Stimulated activated naive CD8-positive, alpha-beta T cell treated with anti-CD3 and anti-CD28 coated beads, Interleukin-15, amount 100 ng/mL, for 72 hours (primary cell): ENCODE measurements at regions not wholly inside any gene's neighbourhood (a gene's known extent, or its start where the extent isn't known, plus 50 kb on each side); places are given as distances from the start of the nearest gene placed in this dataset.

Experiments used
- ATAC-seq: fragments of 150-1000 bp; cut with Tn5 transposase; 2 replicates; pipeline ENCODE4 v1.10.0; 2021; ENCODE audit warnings: mild to moderate bottlenecking, moderate library complexity
- DNase-seq, 2 donors: peaks; one replicate each; pipeline ENCODE4 v3.0.0; 2021 to 2022
- H3K27ac Mint-ChIP-seq, 2 donors: one replicate each; pipeline ENCODE4 v1.8.0; 2022; ENCODE audit warnings: mild to moderate bottlenecking in 2 of 2, mixed read lengths in 2 of 2, moderate library complexity in 2 of 2
- H3K27me3 Mint-ChIP-seq: one replicate; pipeline ENCODE4 v1.8.0; 2022; ENCODE audit warnings: mixed read lengths
- H3K4me1 Mint-ChIP-seq: one replicate; pipeline ENCODE4 v1.8.0; 2022; ENCODE audit warnings: mild to moderate bottlenecking, mixed read lengths
- H3K4me3 Mint-ChIP-seq, 2 donors: one replicate each; pipeline ENCODE4 v1.8.0; 2022; ENCODE audit warnings: mild to moderate bottlenecking in 2 of 2, mixed read lengths in 2 of 2, moderate library complexity in 1 of 2
- H3K9me3 Mint-ChIP-seq, 2 donors: one replicate each; pipeline ENCODE4 v1.8.0; 2022; ENCODE audit warnings: mixed read lengths in 2 of 2

GRCh38 chr21:17416139-17416538 is 96.7 kb upstream of the CXADR start:
- ATAC-seq = no peak
- Mint-ChIP-seq H3K4me1 (no peaks in the 10 kb centered on the region), H3K9me3 (no peaks in the 10 kb centered on the region), H3K27me3 (no peaks in the 10 kb centered on the region), H3K4me3 (no peak overlapping the region), H3K27ac (no peak overlapping the region)
- DNase-seq = no peak

GRCh38 chr21:17422931-17423330 is 89.9 kb upstream of the CXADR start:
- no peak for DNase-seq
- H3K9me3 Mint-ChIP-seq = no peaks in the 10 kb centered on the region
- H3K4me3 Mint-ChIP-seq = no peak overlapping the region
- H3K4me1 Mint-ChIP-seq = no peaks in the 10 kb centered on the region
- peaks cover 8% of the 10 kb centered on the region for H3K27me3 Mint-ChIP-seq
- H3K27ac Mint-ChIP-seq = no peak overlapping the region
- no peak for ATAC-seq

GRCh38 chr21:17427157-17427556 is 85.7 kb upstream of the CXADR start:
- ATAC-seq (no peak), DNase-seq (no peak)
- H3K27ac Mint-ChIP-seq = no peak overlapping the region
- no peaks in the 10 kb centered on the region for H3K9me3 Mint-ChIP-seq
- H3K27me3 Mint-ChIP-seq = peaks cover 8% of the 10 kb centered on the region
- no peak overlapping the region for H3K4me3 Mint-ChIP-seq
- H3K4me1 Mint-ChIP-seq = no peaks in the 10 kb centered on the region

- DNase-seq = no peak
- no peak overlapping the region for H3K27ac Mint-ChIP-seq
- no peaks in the 10 kb centered on the region for H3K4me1 Mint-ChIP-seq
- no peak for ATAC-seq
- H3K27me3 Mint-ChIP-seq = peaks cover 8% of the 10 kb centered on the region
- H3K9me3 Mint-ChIP-seq = no peaks in the 10 kb centered on the region
- no peak overlapping the region for H3K4me3 Mint-ChIP-seq
Observed at GRCh38 chr21:17427831-17428483, 84.9 kb upstream of the CXADR start.

GRCh38 chr21:17428484-17428869 is 84.4 kb upstream of the CXADR start:
- DNase-seq (no peak), ATAC-seq (no peak)
- Mint-ChIP-seq H3K4me1 (no peaks in the 10 kb centered on the region), H3K27ac (no peak overlapping the region), H3K27me3 (peaks cover 8% of the 10 kb centered on the region), H3K4me3 (no peak overlapping the region), H3K9me3 (no peaks in the 10 kb centered on the region)

GRCh38 chr21:17428980-17429379 is 83.9 kb upstream of the CXADR start:
- H3K27me3 Mint-ChIP-seq = peaks cover 8% of the 10 kb centered on the region
- no peak for ATAC-seq
- no peak overlapping the region for H3K4me3 Mint-ChIP-seq
- no peak overlapping the region for H3K27ac Mint-ChIP-seq
- H3K4me1 Mint-ChIP-seq = no peaks in the 10 kb centered on the region
- no peaks in the 10 kb centered on the region for H3K9me3 Mint-ChIP-seq
- DNase-seq = no peak

GRCh38 chr21:17429936-17430335 is 82.9 kb upstream of the CXADR start:
- Mint-ChIP-seq H3K4me3 (no peak overlapping the region), H3K27me3 (peaks cover 8% of the 10 kb centered on the region)
- no peak for ATAC-seq

GRCh38 chr21:17432732-17433057 is 80.1 kb upstream of the CXADR start:
- no peak for DNase-seq

More at GRCh38 chr21:17429936-17430335, 82.9 kb upstream of the CXADR start:
- H3K9me3 Mint-ChIP-seq = no peaks in the 10 kb centered on the region
- H3K4me1 Mint-ChIP-seq = no peaks in the 10 kb centered on the region
- DNase-seq = no peak
- H3K27ac Mint-ChIP-seq = no peak overlapping the region

GRCh38 chr21:17433730-17434129 is 79.1 kb upstream of the CXADR start:
- H3K27me3 Mint-ChIP-seq = peaks cover 22% of the 10 kb centered on the region
- no peaks in the 10 kb centered on the region for H3K4me1 Mint-ChIP-seq
- H3K9me3 Mint-ChIP-seq = no peaks in the 10 kb centered on the region
- no peak overlapping the region for H3K27ac Mint-ChIP-seq
- ATAC-seq = no peak
- DNase-seq = no peak
- H3K4me3 Mint-ChIP-seq = no peak overlapping the region

More at GRCh38 chr21:17432732-17433057, 80.1 kb upstream of the CXADR start:
- Mint-ChIP-seq H3K27ac (no peak overlapping the region), H3K9me3 (no peaks in the 10 kb centered on the region), H3K4me3 (no peak overlapping the region), H3K27me3 (peaks cover 12% of the 10 kb centered on the region), H3K4me1 (no peaks in the 10 kb centered on the region)
- ATAC-seq = no peak

GRCh38 chr21:17435565-17436543 is 77.0 kb upstream of the CXADR start:
- no peaks in the 10 kb centered on the region for H3K4me1 Mint-ChIP-seq
- ATAC-seq = no peak
- no peak overlapping the region for H3K4me3 Mint-ChIP-seq

GRCh38 chr21:17436626-17437111 is 76.2 kb upstream of the CXADR start:
- peaks cover 31% of the 10 kb centered on the region for H3K27me3 Mint-ChIP-seq
- no peak overlapping the region for H3K27ac Mint-ChIP-seq
- no peak for DNase-seq
- ATAC-seq = no peak
- H3K9me3 Mint-ChIP-seq = no peaks in the 10 kb centered on the region
- no peak overlapping the region for H3K4me3 Mint-ChIP-seq
- no peaks in the 10 kb centered on the region for H3K4me1 Mint-ChIP-seq

More at GRCh38 chr21:17435565-17436543, 77.0 kb upstream of the CXADR start:
- Mint-ChIP-seq H3K9me3 (no peaks in the 10 kb centered on the region), H3K27me3 (peaks cover 31% of the 10 kb centered on the region), H3K27ac (no peak overlapping the region)
- DNase-seq = no peak

GRCh38 chr21:17438635-17439034 is 74.2 kb upstream of the CXADR start:
- ATAC-seq = no peak

GRCh38 chr21:17440969-17441368 is 71.9 kb upstream of the CXADR start:
- H3K27ac Mint-ChIP-seq = no peak overlapping the region
- DNase-seq = no peak
- H3K4me1 Mint-ChIP-seq = no peaks in the 10 kb centered on the region
- H3K4me3 Mint-ChIP-seq = no peak overlapping the region
- ATAC-seq = no peak
- peaks cover 31% of the 10 kb centered on the region for H3K27me3 Mint-ChIP-seq
- H3K9me3 Mint-ChIP-seq = no peaks in the 10 kb centered on the region

More at GRCh38 chr21:17438635-17439034, 74.2 kb upstream of the CXADR start:
- peaks cover 31% of the 10 kb centered on the region for H3K27me3 Mint-ChIP-seq
- no peak for DNase-seq
- H3K27ac Mint-ChIP-seq = no peak overlapping the region
- H3K9me3 Mint-ChIP-seq = no peaks in the 10 kb centered on the region
- H3K4me1 Mint-ChIP-seq = no peaks in the 10 kb centered on the region
- no peak overlapping the region for H3K4me3 Mint-ChIP-seq

- no peak overlapping the region for H3K27ac Mint-ChIP-seq
Observed at GRCh38 chr21:17441370-17441769, 71.5 kb upstream of the CXADR start.

GRCh38 chr21:17442165-17442564 is 70.7 kb upstream of the CXADR start:
- ATAC-seq (no peak), DNase-seq (no peak)
- no peaks in the 10 kb centered on the region for H3K4me1 Mint-ChIP-seq
- H3K4me3 Mint-ChIP-seq = no peak overlapping the region
- H3K27me3 Mint-ChIP-seq = peaks cover 25% of the 10 kb centered on the region
- H3K9me3 Mint-ChIP-seq = no peaks in the 10 kb centered on the region
- no peak overlapping the region for H3K27ac Mint-ChIP-seq

More at GRCh38 chr21:17441370-17441769, 71.5 kb upstream of the CXADR start:
- DNase-seq (no peak), ATAC-seq (no peak)
- Mint-ChIP-seq H3K27me3 (peaks cover 31% of the 10 kb centered on the region), H3K4me3 (no peak overlapping the region), H3K9me3 (no peaks in the 10 kb centered on the region), H3K4me1 (no peaks in the 10 kb centered on the region)

- DNase-seq (no peak), ATAC-seq (no peak)
- no peak overlapping the region for H3K4me3 Mint-ChIP-seq
- no peaks in the 10 kb centered on the region for H3K4me1 Mint-ChIP-seq
- H3K27me3 Mint-ChIP-seq = peaks cover 3% of the 10 kb centered on the region
- H3K9me3 Mint-ChIP-seq = no peaks in the 10 kb centered on the region
- H3K27ac Mint-ChIP-seq = no peak overlapping the region
Observed at GRCh38 chr21:17444828-17445227, 68.0 kb upstream of the CXADR start.
